HL-60 (cell line): ENCODE measurements at regions not wholly inside any gene's neighbourhood (a gene's known extent, or its start where the extent isn't known, plus 50 kb on each side); places are given as distances from the start of the nearest gene placed in this dataset.

Source experiments
- DNase-seq, 2 experiments: peaks; one replicate each; pipeline ENCODE4 v3.0.0-alpha.2; 2010 to 2020; ENCODE audit warnings: low read depth in 1 of 2, low spot score in 1 of 2
- H3K27ac ChIP-seq: fragments of 250-450 bp; sonication (Bioruptor Pico); replicated peaks from 2 replicates; pipeline ENCODE4 v1.5.1; 2020; ENCODE audit warnings: mild to moderate bottlenecking, moderate library complexity
- H3K27me3 ChIP-seq: fragments of 250-450 bp; sonication (Bioruptor Pico); 2 replicates; pipeline ENCODE4 v1.5.1; 2021; ENCODE audit warnings: mild to moderate bottlenecking, moderate library complexity; ENCODE audit not compliant: insufficient read depth, poor library complexity, severe bottlenecking
- H3K4me3 ChIP-seq: replicated peaks from 2 replicates; pipeline ENCODE4 v1.5.1; 2011; ENCODE audit warnings: mild to moderate bottlenecking, control low read depth, low read length; ENCODE audit not compliant: insufficient read depth
- GABPA ChIP-seq: IDR thresholded peaks from 2 replicates; pipeline ENCODE4 v1.6.1; 2012; ENCODE audit warnings: low read depth
- POLR2AphosphoS5 ChIP-seq: IDR thresholded peaks from 2 replicates; pipeline ENCODE4 v1.6.1; 2012; ENCODE audit warnings: low read depth
- SPI1 ChIP-seq: IDR thresholded peaks from 2 replicates; pipeline ENCODE4 v1.6.1; 2012; ENCODE audit warnings: low read depth, mild to moderate bottlenecking, borderline replicate concordance
- TF ChIP-seq, protein P1 (sequence below): IDR thresholded peaks from 2 replicates; pipeline ENCODE4 v1.6.1; 2012; ENCODE audit warnings: low read depth; ENCODE audit not compliant: insufficient replicate concordance
- TF ChIP-seq, protein P2 (sequence below): IDR thresholded peaks from one replicate; pipeline ENCODE4 v1.5.1; 2011; ENCODE audit warnings: low read length, control low read depth, inconsistent platforms; ENCODE audit not compliant: insufficient read depth

DNA sequence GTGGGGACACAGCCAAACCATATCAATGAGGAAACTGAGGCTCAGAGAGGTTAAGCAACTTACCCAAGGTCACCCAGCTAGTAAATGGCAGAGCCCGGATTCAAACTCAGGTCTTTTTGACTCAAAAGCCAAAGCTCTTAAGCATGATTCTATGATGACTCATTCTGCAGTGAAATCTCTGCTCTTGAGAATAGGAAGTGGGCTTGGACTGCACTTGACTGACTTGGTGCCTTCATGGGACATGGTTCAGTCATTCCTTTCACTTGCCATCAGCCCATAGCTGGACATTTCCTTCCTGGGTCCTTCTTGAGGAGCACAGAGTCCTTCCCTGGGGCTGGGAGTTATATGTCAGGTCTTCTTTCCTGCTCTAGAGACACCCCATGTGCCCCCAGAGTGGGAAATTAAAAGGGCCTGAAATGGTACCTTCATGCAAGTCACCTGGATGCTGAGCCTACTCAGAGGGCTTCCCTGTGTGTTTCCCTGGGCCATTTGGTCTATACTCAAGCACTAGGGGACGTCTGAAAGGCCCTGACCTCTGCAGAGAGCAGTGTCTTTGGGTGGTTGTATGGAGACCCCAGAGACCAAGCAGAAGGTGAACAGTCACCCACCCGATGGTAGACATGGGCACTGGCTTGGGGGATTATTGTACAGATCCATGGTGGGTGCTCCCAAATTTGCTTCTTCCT is 62.4 kb upstream of the SDK1 start:
- no peak overlapping the region for H3K4me3 ChIP-seq
- TF ChIP-seq, protein P1, sequence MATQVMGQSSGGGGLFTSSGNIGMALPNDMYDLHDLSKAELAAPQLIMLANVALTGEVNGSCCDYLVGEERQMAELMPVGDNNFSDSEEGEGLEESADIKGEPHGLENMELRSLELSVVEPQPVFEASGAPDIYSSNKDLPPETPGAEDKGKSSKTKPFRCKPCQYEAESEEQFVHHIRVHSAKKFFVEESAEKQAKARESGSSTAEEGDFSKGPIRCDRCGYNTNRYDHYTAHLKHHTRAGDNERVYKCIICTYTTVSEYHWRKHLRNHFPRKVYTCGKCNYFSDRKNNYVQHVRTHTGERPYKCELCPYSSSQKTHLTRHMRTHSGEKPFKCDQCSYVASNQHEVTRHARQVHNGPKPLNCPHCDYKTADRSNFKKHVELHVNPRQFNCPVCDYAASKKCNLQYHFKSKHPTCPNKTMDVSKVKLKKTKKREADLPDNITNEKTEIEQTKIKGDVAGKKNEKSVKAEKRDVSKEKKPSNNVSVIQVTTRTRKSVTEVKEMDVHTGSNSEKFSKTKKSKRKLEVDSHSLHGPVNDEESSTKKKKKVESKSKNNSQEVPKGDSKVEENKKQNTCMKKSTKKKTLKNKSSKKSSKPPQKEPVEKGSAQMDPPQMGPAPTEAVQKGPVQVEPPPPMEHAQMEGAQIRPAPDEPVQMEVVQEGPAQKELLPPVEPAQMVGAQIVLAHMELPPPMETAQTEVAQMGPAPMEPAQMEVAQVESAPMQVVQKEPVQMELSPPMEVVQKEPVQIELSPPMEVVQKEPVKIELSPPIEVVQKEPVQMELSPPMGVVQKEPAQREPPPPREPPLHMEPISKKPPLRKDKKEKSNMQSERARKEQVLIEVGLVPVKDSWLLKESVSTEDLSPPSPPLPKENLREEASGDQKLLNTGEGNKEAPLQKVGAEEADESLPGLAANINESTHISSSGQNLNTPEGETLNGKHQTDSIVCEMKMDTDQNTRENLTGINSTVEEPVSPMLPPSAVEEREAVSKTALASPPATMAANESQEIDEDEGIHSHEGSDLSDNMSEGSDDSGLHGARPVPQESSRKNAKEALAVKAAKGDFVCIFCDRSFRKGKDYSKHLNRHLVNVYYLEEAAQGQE: no peak
- TF ChIP-seq GABPA: no peak
- TF ChIP-seq POLR2AphosphoS5: no peak
- TF ChIP-seq, protein P2, sequence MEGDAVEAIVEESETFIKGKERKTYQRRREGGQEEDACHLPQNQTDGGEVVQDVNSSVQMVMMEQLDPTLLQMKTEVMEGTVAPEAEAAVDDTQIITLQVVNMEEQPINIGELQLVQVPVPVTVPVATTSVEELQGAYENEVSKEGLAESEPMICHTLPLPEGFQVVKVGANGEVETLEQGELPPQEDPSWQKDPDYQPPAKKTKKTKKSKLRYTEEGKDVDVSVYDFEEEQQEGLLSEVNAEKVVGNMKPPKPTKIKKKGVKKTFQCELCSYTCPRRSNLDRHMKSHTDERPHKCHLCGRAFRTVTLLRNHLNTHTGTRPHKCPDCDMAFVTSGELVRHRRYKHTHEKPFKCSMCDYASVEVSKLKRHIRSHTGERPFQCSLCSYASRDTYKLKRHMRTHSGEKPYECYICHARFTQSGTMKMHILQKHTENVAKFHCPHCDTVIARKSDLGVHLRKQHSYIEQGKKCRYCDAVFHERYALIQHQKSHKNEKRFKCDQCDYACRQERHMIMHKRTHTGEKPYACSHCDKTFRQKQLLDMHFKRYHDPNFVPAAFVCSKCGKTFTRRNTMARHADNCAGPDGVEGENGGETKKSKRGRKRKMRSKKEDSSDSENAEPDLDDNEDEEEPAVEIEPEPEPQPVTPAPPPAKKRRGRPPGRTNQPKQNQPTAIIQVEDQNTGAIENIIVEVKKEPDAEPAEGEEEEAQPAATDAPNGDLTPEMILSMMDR: no peak
- no peak for TF ChIP-seq SPI1
- H3K27me3 ChIP-seq: no peaks in the 10 kb centered on the region
- no peak for DNase-seq
- H3K27ac ChIP-seq: no peak overlapping the region

DNA sequence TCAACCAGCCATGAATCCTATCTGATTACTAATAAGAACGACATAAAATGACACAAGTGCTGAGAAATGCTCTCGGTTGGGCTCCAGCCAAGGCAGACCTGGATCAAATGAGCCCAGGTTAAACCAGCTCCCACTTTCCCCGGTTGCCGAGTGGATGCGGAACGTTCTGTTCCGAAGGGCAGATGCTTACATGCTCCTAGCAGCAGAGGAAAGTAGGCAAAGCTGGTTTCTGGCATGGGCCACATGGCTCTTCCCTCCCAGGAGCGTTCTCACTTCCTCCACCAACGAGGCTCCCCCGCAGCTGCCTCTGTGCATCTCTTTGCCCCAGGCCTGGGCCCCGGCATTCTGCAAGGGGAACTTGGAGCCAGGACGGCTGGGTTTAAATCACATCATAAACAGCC is 61.8 kb upstream of the SDK1 start:
- no peak for DNase-seq
- Histone ChIP-seq H3K4me3 (no peak overlapping the region), H3K27ac (no peak overlapping the region), H3K27me3 (no peaks in the 10 kb centered on the region)
- TF ChIP-seq SPI1 (no peak), POLR2AphosphoS5 (no peak), GABPA (no peak)
- TF ChIP-seq, protein P1: no peak
- TF ChIP-seq, protein P2: no peak

DNA sequence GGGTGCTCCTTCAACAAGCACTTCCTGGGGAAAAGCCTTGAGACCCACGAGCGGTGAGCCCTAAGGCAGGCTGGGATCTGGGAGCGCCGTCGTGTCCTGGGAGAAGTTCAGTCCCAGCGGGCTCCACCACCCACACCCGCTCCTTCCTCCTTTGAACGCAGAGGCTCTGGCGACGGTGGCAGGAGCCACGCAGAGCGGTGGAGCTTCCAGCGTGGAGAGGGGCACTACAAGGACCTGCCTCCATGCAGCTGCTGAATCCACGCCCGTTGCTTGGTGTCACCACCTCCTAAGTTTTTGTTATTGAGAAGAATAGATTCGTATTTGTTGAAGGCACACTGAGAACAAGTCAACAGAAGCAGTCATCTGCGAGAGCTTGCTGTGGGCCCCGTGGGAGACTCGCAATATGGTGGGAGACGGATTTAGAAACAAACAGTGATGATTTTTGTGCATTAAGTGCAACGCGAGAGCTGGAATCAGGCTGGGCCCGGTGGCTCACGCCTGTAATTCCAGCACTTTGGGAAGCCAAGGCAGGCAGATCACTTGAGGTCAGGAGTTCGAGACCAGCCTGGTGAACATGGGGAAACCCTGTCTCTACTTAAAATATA is 60.1 kb upstream of the SDK1 start:
- Histone ChIP-seq H3K27me3 (no peaks in the 10 kb centered on the region), H3K27ac (no peak overlapping the region), H3K4me3 (no peak overlapping the region)
- DNase-seq: no peak
- TF ChIP-seq GABPA: no peak
- TF ChIP-seq, protein P1: no peak
- TF ChIP-seq, protein P2: no peak
- TF ChIP-seq SPI1: no peak
- TF ChIP-seq POLR2AphosphoS5: no peak
